HFF-Myc (cell line): ENCODE measurements at regions not wholly inside any gene's neighbourhood (a gene's known extent, or its start where the extent isn't known, plus 50 kb on each side); places are given as distances from the start of the nearest gene placed in this dataset.

Source experiments
- DNase-seq: peaks from one replicate; pipeline ENCODE4 v3.0.0-alpha.2; 2011; ENCODE audit warnings: low read depth; ENCODE audit errors: extremely low read depth
- H3K4me3 ChIP-seq: replicated peaks from 2 replicates; pipeline ENCODE4 v1.5.1; 2011; ENCODE audit warnings: low read depth, mild to moderate bottlenecking, control low read depth, low read length
- TF ChIP-seq, protein P1 (sequence below): IDR thresholded peaks from 2 replicates; pipeline ENCODE4 v1.5.1; 2012; ENCODE audit warnings: mild to moderate bottlenecking, low read depth, low read length, control low read depth; ENCODE audit errors: missing control alignments

DNA sequence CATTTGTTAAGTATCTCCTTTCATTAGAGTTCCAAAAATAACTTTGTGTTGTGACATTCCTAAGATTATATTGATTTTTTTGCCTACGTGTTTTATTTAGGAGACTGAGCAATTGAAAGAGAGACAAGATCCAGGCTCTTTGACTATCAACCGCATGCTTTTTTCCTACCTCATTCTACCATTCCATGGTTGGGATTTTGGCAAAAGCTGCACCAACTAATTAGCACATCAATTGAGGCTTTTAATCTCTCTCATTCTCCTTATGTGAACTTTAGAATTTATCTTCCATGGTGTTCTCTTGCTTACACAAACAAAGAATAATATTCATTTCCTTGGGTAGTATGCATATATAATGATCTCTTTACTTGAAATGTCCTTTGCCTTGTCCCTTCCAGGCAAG is 338.7 kb upstream of the SMC2 start:
- no peak overlapping the region for H3K4me3 ChIP-seq
- TF ChIP-seq, protein P1, sequence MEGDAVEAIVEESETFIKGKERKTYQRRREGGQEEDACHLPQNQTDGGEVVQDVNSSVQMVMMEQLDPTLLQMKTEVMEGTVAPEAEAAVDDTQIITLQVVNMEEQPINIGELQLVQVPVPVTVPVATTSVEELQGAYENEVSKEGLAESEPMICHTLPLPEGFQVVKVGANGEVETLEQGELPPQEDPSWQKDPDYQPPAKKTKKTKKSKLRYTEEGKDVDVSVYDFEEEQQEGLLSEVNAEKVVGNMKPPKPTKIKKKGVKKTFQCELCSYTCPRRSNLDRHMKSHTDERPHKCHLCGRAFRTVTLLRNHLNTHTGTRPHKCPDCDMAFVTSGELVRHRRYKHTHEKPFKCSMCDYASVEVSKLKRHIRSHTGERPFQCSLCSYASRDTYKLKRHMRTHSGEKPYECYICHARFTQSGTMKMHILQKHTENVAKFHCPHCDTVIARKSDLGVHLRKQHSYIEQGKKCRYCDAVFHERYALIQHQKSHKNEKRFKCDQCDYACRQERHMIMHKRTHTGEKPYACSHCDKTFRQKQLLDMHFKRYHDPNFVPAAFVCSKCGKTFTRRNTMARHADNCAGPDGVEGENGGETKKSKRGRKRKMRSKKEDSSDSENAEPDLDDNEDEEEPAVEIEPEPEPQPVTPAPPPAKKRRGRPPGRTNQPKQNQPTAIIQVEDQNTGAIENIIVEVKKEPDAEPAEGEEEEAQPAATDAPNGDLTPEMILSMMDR, result no peak
- no peak for DNase-seq

DNA sequence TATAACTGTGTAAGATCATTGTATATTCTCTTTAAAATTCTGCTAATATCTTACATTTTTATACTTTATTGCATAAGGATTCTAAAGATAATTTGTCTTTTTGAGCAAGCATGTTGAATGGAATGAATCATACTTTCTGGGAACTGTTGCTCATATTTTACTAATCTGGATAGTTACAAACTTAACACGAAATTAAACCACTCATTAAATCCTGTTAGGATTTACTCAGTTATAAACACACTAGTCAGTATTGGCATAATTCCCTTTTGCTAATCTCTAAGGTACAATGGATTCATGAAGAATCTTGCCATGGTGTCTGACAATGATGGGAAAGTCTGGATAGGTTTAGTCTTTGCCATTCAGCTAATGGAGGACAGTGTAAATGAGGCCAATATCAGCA is 338.1 kb upstream of the SMC2 start:
- no peak overlapping the region for H3K4me3 ChIP-seq
- DNase-seq, result no peak
- TF ChIP-seq, protein P1, result no peak

DNA sequence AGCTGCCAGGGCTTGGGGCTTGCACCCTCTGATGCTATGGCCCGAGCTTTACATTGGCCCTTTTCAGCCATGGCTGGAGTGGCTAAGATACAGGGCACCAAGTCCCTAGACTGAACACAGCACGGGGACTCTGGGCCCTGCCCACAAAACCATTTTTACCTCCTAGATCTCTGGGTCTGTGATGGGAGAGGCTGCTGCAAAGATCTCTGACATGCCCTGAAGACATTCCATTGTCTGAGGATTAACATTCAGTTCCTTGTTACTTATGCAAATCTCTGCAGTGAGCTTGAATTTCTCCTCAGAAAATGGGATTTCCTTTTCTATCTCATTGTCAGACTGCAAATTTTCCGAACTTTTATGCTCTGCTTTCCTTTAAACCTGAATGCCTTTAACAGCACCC is 337.0 kb upstream of the SMC2 start:
- TF ChIP-seq, protein P1, result no peak
- H3K4me3 ChIP-seq, result no peak overlapping the region
- DNase-seq, result no peak

DNA sequence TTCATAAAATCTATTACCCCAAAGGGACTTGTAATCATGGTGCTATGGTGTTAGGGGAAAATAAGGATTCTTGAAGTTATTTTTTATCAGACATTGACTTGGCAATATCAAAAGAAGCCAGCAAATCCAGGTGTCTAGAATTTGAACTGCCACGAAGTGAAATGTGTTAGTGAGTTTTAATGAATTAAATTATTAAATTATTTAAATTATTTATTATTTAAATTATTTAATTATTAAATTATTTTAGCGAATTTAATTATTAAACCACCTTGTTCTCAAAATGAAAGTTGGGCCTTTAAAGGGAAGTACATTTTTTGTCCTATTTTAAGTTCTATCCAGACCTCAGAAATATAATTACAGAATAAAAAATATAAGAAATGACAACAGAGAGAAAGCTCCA is 332.6 kb upstream of the SMC2 start:
- no peak for DNase-seq
- H3K4me3 ChIP-seq, result no peak overlapping the region
- TF ChIP-seq, protein P1, result no peak

DNA sequence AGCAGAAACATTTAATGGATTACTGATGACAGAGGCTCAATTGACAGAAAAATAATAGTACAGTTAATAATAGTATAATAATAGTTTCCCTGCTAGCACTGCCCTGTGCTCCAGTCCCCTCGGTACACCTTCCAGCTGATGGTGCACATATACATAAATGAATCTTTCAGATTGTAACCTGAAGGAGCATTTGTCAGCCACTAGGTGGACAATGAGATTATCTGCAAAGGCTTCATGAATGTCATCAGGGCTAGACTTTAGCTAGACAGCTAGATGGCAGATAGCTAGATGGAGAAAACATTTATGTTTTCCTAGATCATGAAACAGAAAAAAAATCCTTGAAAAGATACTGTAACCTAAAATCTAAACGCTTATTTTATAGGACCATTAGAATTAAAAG is 304.4 kb upstream of the SMC2 start:
- TF ChIP-seq, protein P1, result no peak
- DNase-seq, result no peak
- no peak overlapping the region for H3K4me3 ChIP-seq

DNA sequence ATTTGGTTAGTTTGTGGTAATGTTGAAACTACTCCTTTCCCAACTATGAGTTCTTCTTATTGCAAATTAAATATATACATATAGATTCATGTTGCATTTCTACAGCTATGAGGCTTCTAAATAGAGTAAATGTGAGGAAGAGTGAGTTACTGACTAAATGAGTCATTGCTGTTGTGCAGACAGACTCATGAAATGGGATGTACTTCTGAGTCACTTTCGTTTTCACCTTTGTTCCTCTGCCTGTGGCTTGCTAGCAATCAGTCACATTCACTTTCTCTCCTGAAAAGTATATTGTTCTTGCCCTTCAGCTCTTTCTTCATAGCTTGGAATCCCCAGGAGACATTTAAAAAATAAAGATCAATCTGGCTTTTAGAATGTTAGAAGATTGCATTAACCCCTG is 295.5 kb upstream of the SMC2 start:
- TF ChIP-seq, protein P1, result no peak
- DNase-seq, result no peak
- no peak overlapping the region for H3K4me3 ChIP-seq

DNA sequence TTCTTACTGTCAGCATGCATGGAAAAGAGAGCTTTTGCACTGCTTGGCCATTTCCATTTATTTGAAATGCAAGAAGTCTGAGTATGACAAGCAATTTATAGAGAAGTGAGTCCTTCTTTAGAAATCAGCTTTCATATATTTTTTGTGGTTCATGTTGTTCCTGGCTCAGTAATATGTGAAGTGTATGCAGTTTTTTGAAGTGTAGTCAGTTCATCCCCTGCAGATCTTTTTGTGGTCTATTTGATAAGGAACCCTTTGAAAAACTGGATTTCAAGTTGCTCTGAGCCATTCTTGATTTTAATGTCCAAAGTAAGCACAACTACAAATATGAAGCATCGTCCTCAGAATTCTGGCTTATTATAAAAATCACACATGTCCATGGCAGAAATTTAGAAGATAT is 294.1 kb upstream of the SMC2 start:
- TF ChIP-seq, protein P1, result no peak
- DNase-seq, result no peak

More for the DNA sequence above, 294.1 kb upstream of the SMC2 start:
- H3K4me3 ChIP-seq, result no peak overlapping the region
